Neural progenitor cell (in vitro differentiated cells): ENCODE measurements at regions not wholly inside any gene's neighbourhood (a gene's known extent, or its start where the extent isn't known, plus 50 kb on each side); places are given as distances from the start of the nearest gene placed in this dataset.

Experiments
- CTCF ChIP-seq: fragments of 200-600 bp; sonication (generic); IDR thresholded peaks from 2 replicates; pipeline ENCODE4 v1.5.1; 2017; ENCODE audit warnings: antibody characterized with exemption, mild to moderate bottlenecking
- EZH2 ChIP-seq: fragments of 200-600 bp; sonication (generic); IDR thresholded peaks from 2 replicates; pipeline ENCODE4 v1.6.1; 2017; ENCODE audit warnings: antibody characterized with exemption, mild to moderate bottlenecking, moderate library complexity
- EZH2phosphoT487 ChIP-seq: fragments of 200-600 bp; sonication (generic); IDR thresholded peaks from 2 replicates; pipeline ENCODE4 v1.6.1; 2017; ENCODE audit warnings: antibody characterized with exemption

GRCh38 chr17:33712120-33712519 lies 419.0 kb upstream of the ASIC2 start:
- TF ChIP-seq CTCF (peak; percentile 28), EZH2 (no peak), EZH2phosphoT487 (no peak)
